ENCODE measurements at regions not wholly inside any gene's neighbourhood (a gene's known extent, or its start where the extent isn't known, plus 50 kb on each side); places are given as distances from the start of the nearest gene placed in this dataset.

DNA sequence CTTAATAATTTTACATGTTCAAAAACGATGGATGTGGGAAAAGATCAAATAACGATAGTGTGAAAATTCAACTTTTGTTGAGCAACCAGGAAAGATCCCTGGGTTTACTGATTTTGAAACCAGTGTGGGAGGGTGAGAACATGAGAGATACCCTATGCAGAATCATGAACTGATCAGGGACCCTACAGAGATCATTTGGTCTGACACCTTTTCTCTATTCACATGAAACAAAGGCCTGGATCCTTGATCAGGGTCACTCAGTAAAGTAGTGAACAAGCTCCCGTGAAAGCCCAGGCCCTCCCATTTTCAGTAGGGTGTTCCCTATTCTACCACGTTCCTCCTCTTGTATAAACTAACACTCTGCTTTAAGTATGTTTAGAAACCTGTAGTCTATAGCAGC, 60.5 kb upstream of the DUSP22 start:
- TF ChIP-seq POLR2AphosphoS5 (IDR thresholded peaks at IDR 0.05; ENCODE audit: low read depth, low read length) (no peak), SIN3A (IDR thresholded peaks at IDR 0.05; ENCODE audit: borderline replicate concordance, insufficient read depth, low read depth, low read length) (no peak), TCF7L2 (IDR thresholded peaks at IDR 0.05; ENCODE audit: low read depth, low read length) (no peak)
- TF ChIP-seq, protein P1, sequence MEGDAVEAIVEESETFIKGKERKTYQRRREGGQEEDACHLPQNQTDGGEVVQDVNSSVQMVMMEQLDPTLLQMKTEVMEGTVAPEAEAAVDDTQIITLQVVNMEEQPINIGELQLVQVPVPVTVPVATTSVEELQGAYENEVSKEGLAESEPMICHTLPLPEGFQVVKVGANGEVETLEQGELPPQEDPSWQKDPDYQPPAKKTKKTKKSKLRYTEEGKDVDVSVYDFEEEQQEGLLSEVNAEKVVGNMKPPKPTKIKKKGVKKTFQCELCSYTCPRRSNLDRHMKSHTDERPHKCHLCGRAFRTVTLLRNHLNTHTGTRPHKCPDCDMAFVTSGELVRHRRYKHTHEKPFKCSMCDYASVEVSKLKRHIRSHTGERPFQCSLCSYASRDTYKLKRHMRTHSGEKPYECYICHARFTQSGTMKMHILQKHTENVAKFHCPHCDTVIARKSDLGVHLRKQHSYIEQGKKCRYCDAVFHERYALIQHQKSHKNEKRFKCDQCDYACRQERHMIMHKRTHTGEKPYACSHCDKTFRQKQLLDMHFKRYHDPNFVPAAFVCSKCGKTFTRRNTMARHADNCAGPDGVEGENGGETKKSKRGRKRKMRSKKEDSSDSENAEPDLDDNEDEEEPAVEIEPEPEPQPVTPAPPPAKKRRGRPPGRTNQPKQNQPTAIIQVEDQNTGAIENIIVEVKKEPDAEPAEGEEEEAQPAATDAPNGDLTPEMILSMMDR (IDR thresholded peaks at IDR 0.05): no peak
- TF ChIP-seq, protein P2, sequence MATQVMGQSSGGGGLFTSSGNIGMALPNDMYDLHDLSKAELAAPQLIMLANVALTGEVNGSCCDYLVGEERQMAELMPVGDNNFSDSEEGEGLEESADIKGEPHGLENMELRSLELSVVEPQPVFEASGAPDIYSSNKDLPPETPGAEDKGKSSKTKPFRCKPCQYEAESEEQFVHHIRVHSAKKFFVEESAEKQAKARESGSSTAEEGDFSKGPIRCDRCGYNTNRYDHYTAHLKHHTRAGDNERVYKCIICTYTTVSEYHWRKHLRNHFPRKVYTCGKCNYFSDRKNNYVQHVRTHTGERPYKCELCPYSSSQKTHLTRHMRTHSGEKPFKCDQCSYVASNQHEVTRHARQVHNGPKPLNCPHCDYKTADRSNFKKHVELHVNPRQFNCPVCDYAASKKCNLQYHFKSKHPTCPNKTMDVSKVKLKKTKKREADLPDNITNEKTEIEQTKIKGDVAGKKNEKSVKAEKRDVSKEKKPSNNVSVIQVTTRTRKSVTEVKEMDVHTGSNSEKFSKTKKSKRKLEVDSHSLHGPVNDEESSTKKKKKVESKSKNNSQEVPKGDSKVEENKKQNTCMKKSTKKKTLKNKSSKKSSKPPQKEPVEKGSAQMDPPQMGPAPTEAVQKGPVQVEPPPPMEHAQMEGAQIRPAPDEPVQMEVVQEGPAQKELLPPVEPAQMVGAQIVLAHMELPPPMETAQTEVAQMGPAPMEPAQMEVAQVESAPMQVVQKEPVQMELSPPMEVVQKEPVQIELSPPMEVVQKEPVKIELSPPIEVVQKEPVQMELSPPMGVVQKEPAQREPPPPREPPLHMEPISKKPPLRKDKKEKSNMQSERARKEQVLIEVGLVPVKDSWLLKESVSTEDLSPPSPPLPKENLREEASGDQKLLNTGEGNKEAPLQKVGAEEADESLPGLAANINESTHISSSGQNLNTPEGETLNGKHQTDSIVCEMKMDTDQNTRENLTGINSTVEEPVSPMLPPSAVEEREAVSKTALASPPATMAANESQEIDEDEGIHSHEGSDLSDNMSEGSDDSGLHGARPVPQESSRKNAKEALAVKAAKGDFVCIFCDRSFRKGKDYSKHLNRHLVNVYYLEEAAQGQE (IDR thresholded peaks at IDR 0.05; ENCODE audit: insufficient read depth in 1 of 2, low read depth in 2 of 2, low read length in 1 of 2): no peak

Measured in Panc1 (cell line).